Gastroesophageal sphincter (tissue), 3 donors: ENCODE measurements at regions not wholly inside any gene's neighbourhood (a gene's known extent, or its start where the extent isn't known, plus 50 kb on each side); places are given as distances from the start of the nearest gene placed in this dataset.

Source experiments
- POLR2A ChIP-seq, 2 donors: fragments of 450-650 bp; IDR thresholded peaks; one replicate each; pipeline ENCODE4 v1.6.1; 2017; ENCODE audit warnings: antibody characterized with exemption in 2 of 2, mild to moderate bottlenecking in 2 of 2, moderate library complexity in 1 of 2
- POLR2AphosphoS5 ChIP-seq: sonication (generic); formaldehyde crosslinking; IDR thresholded peaks from one replicate; pipeline ENCODE4 v1.6.1; 2017; ENCODE audit warnings: antibody characterized with exemption
- TF ChIP-seq, protein P1 (sequence below), 4 experiments: fragments of 200-600 bp in 2 of 4; fragments of 450-650 bp in 2 of 4; sonication (generic) in 1 of 4; IDR thresholded peaks; one replicate each; pipeline ENCODE4 v1.5.1; 2017 to 2019; ENCODE audit warnings: antibody characterized with exemption in 4 of 4, mild to moderate bottlenecking in 2 of 4, moderate library complexity in 2 of 4

DNA sequence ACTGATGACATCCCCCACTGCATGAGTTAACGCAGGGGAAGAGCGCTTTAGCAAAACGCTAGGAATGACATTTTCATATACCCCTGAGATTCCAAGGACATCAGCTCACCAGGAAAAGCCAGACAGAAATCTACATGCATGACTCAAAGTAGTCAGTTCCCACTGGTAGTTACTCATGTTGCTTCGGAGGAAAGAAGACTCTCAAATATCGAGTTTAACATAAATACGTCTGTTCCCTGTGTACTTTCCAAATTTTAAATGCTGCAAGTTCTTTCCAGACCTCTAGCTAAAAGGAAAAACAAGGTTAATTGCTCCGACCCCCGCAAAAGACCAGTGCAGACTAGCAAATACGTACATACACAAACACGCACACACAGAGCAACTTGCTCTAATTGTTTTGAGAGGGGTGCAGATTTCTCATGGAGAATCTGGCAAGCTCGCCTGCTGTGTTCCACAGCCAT, 115.4 kb upstream of the PRICKLE2 start:
- TF ChIP-seq POLR2A (IDR thresholded peaks at IDR 0.05): no peak
- peak; percentile 61 for TF ChIP-seq POLR2AphosphoS5
- TF ChIP-seq, protein P1, sequence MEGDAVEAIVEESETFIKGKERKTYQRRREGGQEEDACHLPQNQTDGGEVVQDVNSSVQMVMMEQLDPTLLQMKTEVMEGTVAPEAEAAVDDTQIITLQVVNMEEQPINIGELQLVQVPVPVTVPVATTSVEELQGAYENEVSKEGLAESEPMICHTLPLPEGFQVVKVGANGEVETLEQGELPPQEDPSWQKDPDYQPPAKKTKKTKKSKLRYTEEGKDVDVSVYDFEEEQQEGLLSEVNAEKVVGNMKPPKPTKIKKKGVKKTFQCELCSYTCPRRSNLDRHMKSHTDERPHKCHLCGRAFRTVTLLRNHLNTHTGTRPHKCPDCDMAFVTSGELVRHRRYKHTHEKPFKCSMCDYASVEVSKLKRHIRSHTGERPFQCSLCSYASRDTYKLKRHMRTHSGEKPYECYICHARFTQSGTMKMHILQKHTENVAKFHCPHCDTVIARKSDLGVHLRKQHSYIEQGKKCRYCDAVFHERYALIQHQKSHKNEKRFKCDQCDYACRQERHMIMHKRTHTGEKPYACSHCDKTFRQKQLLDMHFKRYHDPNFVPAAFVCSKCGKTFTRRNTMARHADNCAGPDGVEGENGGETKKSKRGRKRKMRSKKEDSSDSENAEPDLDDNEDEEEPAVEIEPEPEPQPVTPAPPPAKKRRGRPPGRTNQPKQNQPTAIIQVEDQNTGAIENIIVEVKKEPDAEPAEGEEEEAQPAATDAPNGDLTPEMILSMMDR (IDR thresholded peaks at IDR 0.05): no peak
